ENCODE measurements at regions not wholly inside any gene's neighbourhood (a gene's known extent, or its start where the extent isn't known, plus 50 kb on each side); places are given as distances from the start of the nearest gene placed in this dataset.

- no peak for TF ChIP-seq CTCF (IDR thresholded peaks at IDR 0.05)
- no peak for TF ChIP-seq POLR2A (IDR thresholded peaks at IDR 0.05)
Observed at GRCh38 chr7:25347360-25348066, 119.2 kb upstream of the NPVF start.

All from testis (tissue), 2 donors.